Activated B cell treated with CpG ODN at 0.5 μM for 24 hours (primary cell): ENCODE measurements at regions not wholly inside any gene's neighbourhood (a gene's known extent, or its start where the extent isn't known, plus 50 kb on each side); places are given as distances from the start of the nearest gene placed in this dataset.

ENCODE experiments used
- ATAC-seq: fragments of 200-7000 bp; cut with Tn5 transposase; one replicate; pipeline ENCODE4 v1.10.0; 2021; ENCODE audit warnings: low read depth, mild to moderate bottlenecking, moderate library complexity
- CTCF ChIA-PET: fragments of 350-600 bp; sonication (Branson Sonifier 250); formaldehyde crosslinking; loops from one replicate; lab custom pipeline; 2021; ENCODE audit warnings: antibody characterized with exemption; lab: Charles Lee
- POLR2A ChIA-PET: fragments of 350-600 bp; sonication (Branson Sonifier 250); formaldehyde crosslinking; loops from one replicate; lab custom pipeline; 2021; ENCODE audit warnings: antibody characterized with exemption; lab: Charles Lee
- DNase-seq: peaks from one replicate; pipeline ENCODE4 v3.0.0; 2022
- H3K27ac Mint-ChIP-seq: one replicate; pipeline ENCODE4 v1.8.0; 2020; ENCODE audit warnings: mixed read lengths
- H3K27me3 Mint-ChIP-seq: one replicate; pipeline ENCODE4 v1.8.0; 2021; ENCODE audit warnings: mixed read lengths
- H3K36me3 Mint-ChIP-seq: one replicate; pipeline ENCODE4 v1.8.0; 2021; ENCODE audit warnings: low read depth, mixed read lengths
- H3K4me1 Mint-ChIP-seq: one replicate; pipeline ENCODE4 v1.8.0; 2021; ENCODE audit warnings: mixed read lengths
- H3K4me3 Mint-ChIP-seq: one replicate; pipeline ENCODE4 v1.8.0; 2020; ENCODE audit warnings: mild to moderate bottlenecking, mixed read lengths
- H3K9me3 Mint-ChIP-seq: one replicate; pipeline ENCODE4 v1.8.0; 2020; ENCODE audit warnings: mixed read lengths
- CTCF ChIP-seq: fragments of 200-600 bp; IDR thresholded peaks from one replicate; pipeline ENCODE4 v1.8.0; 2022; ENCODE audit warnings: antibody characterized with exemption, mild to moderate bottlenecking
- intact Hi-C: fragments of 100-400 bp; cut with micrococcal nuclease; formaldehyde crosslinking; loops from one replicate; pipeline ENCODE4 v1.15.1; 2024

GRCh38 chr5:90191352-90192045, 218.1 kb downstream of the CETN3 start:
- ATAC-seq (no peak), DNase-seq (no peak)
- CTCF ChIA-PET = no interaction called here
- H3K9me3 Mint-ChIP-seq = no peaks in the 10 kb centered on the region
- POLR2A ChIA-PET = no interaction called here
- intact Hi-C loops = no loop called here
- peaks cover 11% of the 10 kb centered on the region for H3K27me3 Mint-ChIP-seq
- no peak overlapping the region for H3K27ac Mint-ChIP-seq
- no peaks in the 10 kb centered on the region for H3K4me1 Mint-ChIP-seq
- H3K36me3 Mint-ChIP-seq = no peaks in the 10 kb centered on the region
- H3K4me3 Mint-ChIP-seq = no peak overlapping the region
- no peak for TF ChIP-seq CTCF

GRCh38 chr5:90185897-90186468, 223.6 kb downstream of the CETN3 start:
- peaks cover 3% of the 10 kb centered on the region for H3K4me1 Mint-ChIP-seq
- no peak overlapping the region for H3K27ac Mint-ChIP-seq
- CTCF ChIA-PET = interaction anchor here (1.1 kb wide), 1 partner anchor 1459 kb away, joined by 3 read pairs; no protein-coding TSS in a partner anchor
- H3K36me3 Mint-ChIP-seq = no peaks in the 10 kb centered on the region
- H3K27me3 Mint-ChIP-seq = peaks cover 11% of the 10 kb centered on the region
- ATAC-seq = no peak
- POLR2A ChIA-PET = no interaction called here
- intact Hi-C loops = loop anchor here (1.0 to 10.0 kb wide), 3 partner anchors 1301 to 1457 kb away; partner anchors contain the start of gene MEF2C
- H3K9me3 Mint-ChIP-seq = no peaks in the 10 kb centered on the region
- TF ChIP-seq CTCF = no peak
- no peak overlapping the region for H3K4me3 Mint-ChIP-seq
- no peak for DNase-seq

GRCh38 chr5:90184764-90185163, 224.8 kb downstream of the CETN3 start:
- peaks cover 4% of the 10 kb centered on the region for H3K27me3 Mint-ChIP-seq
- H3K4me3 Mint-ChIP-seq = no peak overlapping the region
- H3K4me1 Mint-ChIP-seq = peaks cover 3% of the 10 kb centered on the region
- intact Hi-C loops = loop anchor here (1.0 to 10.0 kb wide), 3 partner anchors 1300 to 1455 kb away; partner anchors contain the start of gene MEF2C
- ChIA-PET POLR2A (no interaction called here), CTCF (interaction anchor here (0.8 kb wide), 1 partner anchor 79 kb away, joined by 3 read pairs; no protein-coding TSS in a partner anchor)
- H3K9me3 Mint-ChIP-seq = no peaks in the 10 kb centered on the region
- no peaks in the 10 kb centered on the region for H3K36me3 Mint-ChIP-seq
- H3K27ac Mint-ChIP-seq = no peak overlapping the region
- no peak for TF ChIP-seq CTCF
- DNase-seq = no peak
- ATAC-seq = no peak

GRCh38 chr5:90182726-90183125, 226.8 kb downstream of the CETN3 start:
- ChIA-PET POLR2A (no interaction called here), CTCF (interaction anchor here (1.5 kb wide), 1 partner anchor 1453 kb away, joined by 3 read pairs; no protein-coding TSS in a partner anchor)
- Mint-ChIP-seq H3K4me1 (peaks cover 3% of the 10 kb centered on the region), H3K9me3 (peaks cover 2% of the 10 kb centered on the region), H3K27me3 (peaks cover 3% of the 10 kb centered on the region), H3K4me3 (no peak overlapping the region), H3K27ac (no peak overlapping the region), H3K36me3 (no peaks in the 10 kb centered on the region)
- ATAC-seq = no peak
- intact Hi-C loops = loop anchor here (10.0 kb wide), 2 partner anchors 1298 to 1368 kb away; partner anchors contain the start of gene MEF2C
- DNase-seq = no peak
- no peak for TF ChIP-seq CTCF

GRCh38 chr5:90174236-90174635, 235.3 kb downstream of the CETN3 start:
- Mint-ChIP-seq H3K36me3 (no peaks in the 10 kb centered on the region), H3K4me1 (no peaks in the 10 kb centered on the region), H3K4me3 (no peak overlapping the region), H3K9me3 (peaks cover 3% of the 10 kb centered on the region), H3K27ac (no peak overlapping the region), H3K27me3 (peaks cover 7% of the 10 kb centered on the region)
- intact Hi-C loops = no loop called here
- no peak for TF ChIP-seq CTCF
- ATAC-seq = no peak
- DNase-seq = no peak
- ChIA-PET POLR2A (no interaction called here), CTCF (interaction anchor here (1.3 kb wide), 1 partner anchor 13 kb away, joined by 3 read pairs; no protein-coding TSS in a partner anchor)
